Ovary (tissue), 7 donors: ENCODE measurements at regions not wholly inside any gene's neighbourhood (a gene's known extent, or its start where the extent isn't known, plus 50 kb on each side); places are given as distances from the start of the nearest gene placed in this dataset.

Experiments used
- DNase-seq, 5 donors: peaks; one replicate each; pipeline ENCODE4 v3.0.0-alpha.2; 2019 to 2020
- H3K27ac ChIP-seq, 2 donors: fragments of 200-600 bp; one replicate each; pipeline versions ENCODE4 v1.5.1 to v1.8.0; 2019 to 2022
- H3K27me3 ChIP-seq: fragments of 200-600 bp; one replicate; pipeline ENCODE4 v1.8.0; 2022
- H3K36me3 ChIP-seq: fragments of 200-600 bp; sonication (generic); one replicate; pipeline ENCODE4 v1.5.1; 2019
- H3K4me1 ChIP-seq: one replicate; pipeline ENCODE4 v1.8.1; 2013; ENCODE audit warnings: mild to moderate bottlenecking, moderate library complexity; ENCODE audit not compliant: insufficient read depth
- H3K4me3 ChIP-seq: fragments of 200-600 bp; sonication (generic); one replicate; pipeline ENCODE4 v1.5.1; 2017
- H3K9me3 ChIP-seq, 2 donors: fragments of 200-600 bp in 1 of 2; sonication (generic) in 1 of 2; one replicate each; pipeline versions ENCODE4 v1.5.1 to v1.8.1; 2013 to 2019; ENCODE audit warnings: mild to moderate bottlenecking in 1 of 2, moderate library complexity in 1 of 2
- EP300 ChIP-seq: sonication (generic); formaldehyde crosslinking; IDR thresholded peaks from one replicate; pipeline ENCODE4 v1.6.1; 2017; ENCODE audit warnings: antibody characterized with exemption
- POLR2A ChIP-seq: fragments of 450-650 bp; IDR thresholded peaks from one replicate; pipeline ENCODE4 v1.6.1; 2017; ENCODE audit warnings: antibody characterized with exemption, mild to moderate bottlenecking, moderate library complexity
- WGBS, 3 donors: extraction: QIAGEN DNeasy Blood & Tissue Kit in 1 of 3; methylation state at CpG; one replicate each; pipeline versions ENCODE4 v1.1.5 to v1.1.7; 2013 to 2017; 5-methylcytosine and 5-hydroxymethylcytosine counted together
- intact Hi-C, 4 donors: fragments of 100-400 bp; cut with DNase I; formaldehyde crosslinking; loops; one replicate each; pipeline versions ENCODE4 v1.11.0 to v1.15.1; 2022 to 2023
- TF ChIP-seq, protein P1 (sequence below), 3 donors: fragments of 450-650 bp in 2 of 3; fragments of 200-600 bp in 1 of 3; IDR thresholded peaks; one replicate each; pipeline versions ENCODE4 v1.5.1 to v1.8.0; 2016 to 2022; ENCODE audit warnings: antibody characterized with exemption in 3 of 3, mild to moderate bottlenecking in 1 of 3
- donor health status: DM: no; HTN: no; CAD: no; lungs with moderate emphysema.
- donor health status: DM: no; HTN: no; CAD: no.
- donor health status: Bipolar disorder and iron deficiency.
- donor health status: DM: no; HTN: no; CAD: no.
- donor health status: DM: yes; HTN: yes; CAD: no.

DNA sequence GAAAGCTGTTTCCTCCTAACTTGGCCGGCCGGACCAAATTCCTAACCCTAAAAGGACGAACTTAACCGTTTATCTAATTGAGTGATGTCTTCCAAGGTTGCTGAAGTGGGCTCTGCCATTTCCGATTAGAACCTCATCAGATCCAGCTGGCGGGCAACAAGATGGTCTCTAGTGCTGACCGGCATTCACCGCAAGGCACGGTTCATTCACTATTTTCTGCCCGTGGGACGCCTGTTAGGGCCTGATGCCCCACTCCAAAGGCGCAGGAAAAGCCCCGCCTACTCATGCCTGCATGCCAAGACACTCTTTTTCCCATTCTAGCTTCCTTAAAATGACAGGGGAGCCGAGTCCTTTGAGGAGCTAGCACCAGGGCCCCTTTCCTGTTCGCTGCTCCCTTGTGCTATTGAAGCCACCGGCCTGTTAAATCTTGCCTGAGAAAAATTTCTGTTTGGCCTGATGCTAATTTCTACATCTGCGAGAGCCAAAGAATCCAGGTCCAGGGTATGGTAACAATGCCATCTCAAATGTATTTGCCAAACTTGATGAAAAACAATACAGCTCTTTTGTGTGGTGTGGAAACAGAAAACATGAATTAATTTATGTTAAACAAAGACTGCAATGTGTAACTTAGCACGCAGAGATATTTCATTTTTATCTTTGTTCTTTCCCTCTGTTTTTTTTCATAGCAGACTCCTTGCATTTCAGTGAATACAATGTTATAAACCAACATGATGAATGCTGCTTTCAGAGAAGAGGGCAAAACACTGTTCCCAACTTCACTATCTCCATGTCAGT lies 1071.2 kb upstream of the USP15 start:
- Histone ChIP-seq H3K27ac (no peak overlapping the region), H3K4me3 (no peak overlapping the region)
- no peak for DNase-seq

DNA sequence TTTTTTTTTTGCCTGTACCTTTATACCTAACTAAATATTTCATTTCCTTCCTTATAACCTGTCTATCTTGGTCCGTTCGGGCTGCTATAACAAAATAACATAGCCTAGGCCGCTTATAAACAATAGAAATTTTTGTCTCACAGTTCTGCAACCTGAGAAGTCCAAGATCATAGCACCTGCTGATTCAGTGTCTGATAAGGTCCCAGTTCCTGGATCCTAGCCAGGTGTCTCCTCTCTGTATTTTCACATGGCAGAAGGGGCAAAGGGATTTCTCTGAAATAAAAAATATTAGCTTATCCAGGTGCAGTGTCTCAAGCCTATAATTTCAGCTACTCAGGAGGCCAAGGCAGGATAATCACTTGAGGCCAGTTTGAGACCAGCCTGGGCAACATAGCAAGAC lies 1046.6 kb upstream of the USP15 start:
- Histone ChIP-seq H3K9me3 (no peaks in the 10 kb centered on the region), H3K4me3 (no peak overlapping the region), H3K27me3 (no peaks in the 10 kb centered on the region), H3K36me3 (no peaks in the 10 kb centered on the region), H3K27ac (no peak overlapping the region), H3K4me1 (no peaks in the 10 kb centered on the region)
- TF ChIP-seq POLR2A (no peak), EP300 (no peak)
- TF ChIP-seq, protein P1, sequence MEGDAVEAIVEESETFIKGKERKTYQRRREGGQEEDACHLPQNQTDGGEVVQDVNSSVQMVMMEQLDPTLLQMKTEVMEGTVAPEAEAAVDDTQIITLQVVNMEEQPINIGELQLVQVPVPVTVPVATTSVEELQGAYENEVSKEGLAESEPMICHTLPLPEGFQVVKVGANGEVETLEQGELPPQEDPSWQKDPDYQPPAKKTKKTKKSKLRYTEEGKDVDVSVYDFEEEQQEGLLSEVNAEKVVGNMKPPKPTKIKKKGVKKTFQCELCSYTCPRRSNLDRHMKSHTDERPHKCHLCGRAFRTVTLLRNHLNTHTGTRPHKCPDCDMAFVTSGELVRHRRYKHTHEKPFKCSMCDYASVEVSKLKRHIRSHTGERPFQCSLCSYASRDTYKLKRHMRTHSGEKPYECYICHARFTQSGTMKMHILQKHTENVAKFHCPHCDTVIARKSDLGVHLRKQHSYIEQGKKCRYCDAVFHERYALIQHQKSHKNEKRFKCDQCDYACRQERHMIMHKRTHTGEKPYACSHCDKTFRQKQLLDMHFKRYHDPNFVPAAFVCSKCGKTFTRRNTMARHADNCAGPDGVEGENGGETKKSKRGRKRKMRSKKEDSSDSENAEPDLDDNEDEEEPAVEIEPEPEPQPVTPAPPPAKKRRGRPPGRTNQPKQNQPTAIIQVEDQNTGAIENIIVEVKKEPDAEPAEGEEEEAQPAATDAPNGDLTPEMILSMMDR (IDR thresholded peaks at IDR 0.05), result no peak
- WGBS, 3 donors, result 88 to 96% (median 92%) methylated on average over 3 of the region's 3 CpGs
- intact Hi-C loops, result no loop called here
- DNase-seq, result no peak

More for the DNA sequence above, 1071.2 kb upstream of the USP15 start:
- TF ChIP-seq EP300 (no peak), POLR2A (no peak)
- TF ChIP-seq, protein P1 (IDR thresholded peaks at IDR 0.05), result no peak
- WGBS, 3 donors, result 79 to 87% (median 80%) methylated on average over 18 of the region's 18 CpGs
- peaks cover 0 to 3% of the 10 kb centered on the region in 2 donors for H3K9me3 ChIP-seq
- H3K27me3 ChIP-seq, result no peaks in the 10 kb centered on the region
- no peaks in the 10 kb centered on the region for H3K4me1 ChIP-seq
- no peaks in the 10 kb centered on the region for H3K36me3 ChIP-seq
- intact Hi-C loops, result no loop called here

DNA sequence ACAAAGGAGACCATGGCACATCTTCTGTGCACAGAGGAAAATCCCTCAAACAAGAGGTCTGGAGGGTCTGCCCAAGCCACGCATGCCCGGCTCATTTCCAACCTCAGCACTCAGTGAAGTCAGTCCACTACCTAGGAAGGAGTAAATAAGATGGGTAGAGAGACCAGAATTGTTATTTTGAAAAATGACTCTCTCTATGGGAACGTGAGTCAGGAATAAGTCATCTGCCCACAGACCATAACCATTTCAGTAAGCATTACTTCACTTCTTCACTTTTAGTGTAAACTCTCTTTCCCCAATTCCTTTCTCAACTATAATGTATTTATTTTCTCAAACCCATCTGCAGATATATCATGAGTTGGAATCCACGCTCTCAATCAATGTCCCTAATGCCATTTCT lies 1039.9 kb upstream of the USP15 start:
- H3K27me3 ChIP-seq, result no peaks in the 10 kb centered on the region
- H3K9me3 ChIP-seq, result no peaks in the 10 kb centered on the region
- no peaks in the 10 kb centered on the region for H3K36me3 ChIP-seq
- intact Hi-C loops, result no loop called here
- no peak for DNase-seq
- 86 to 91% (median 90%) methylated on average over 4 of the region's 4 CpGs for WGBS, 3 donors
- no peak overlapping the region for H3K4me3 ChIP-seq
- H3K4me1 ChIP-seq, result no peaks in the 10 kb centered on the region
- TF ChIP-seq, protein P1 (IDR thresholded peaks at IDR 0.05), result no peak
- TF ChIP-seq EP300, result no peak
- TF ChIP-seq POLR2A, result no peak
- no peak overlapping the region for H3K27ac ChIP-seq

DNA sequence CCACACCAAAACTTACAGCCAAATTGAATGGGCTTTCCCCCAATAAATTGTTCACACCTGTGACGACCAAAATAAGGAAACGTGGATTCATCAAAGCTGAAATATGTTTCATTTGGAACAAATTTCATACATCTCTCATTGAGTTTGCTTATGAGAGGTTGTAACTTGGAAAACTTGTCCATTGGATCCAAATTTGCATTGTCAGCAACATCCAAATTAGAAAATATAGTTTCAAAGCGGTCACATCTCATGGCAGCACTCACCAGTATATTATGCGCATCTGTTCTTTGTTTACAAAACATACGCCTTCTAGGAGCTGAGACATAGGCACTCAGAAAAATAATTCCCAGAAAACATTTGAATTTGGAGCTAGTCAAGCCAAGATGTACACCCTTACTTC lies 1028.2 kb upstream of the USP15 start:
- TF ChIP-seq EP300 (no peak), POLR2A (no peak)
- TF ChIP-seq, protein P1 (IDR thresholded peaks at IDR 0.05), result no peak
- Histone ChIP-seq H3K36me3 (no peaks in the 10 kb centered on the region), H3K27ac (no peak overlapping the region), H3K4me1 (no peaks in the 10 kb centered on the region), H3K9me3 (no peaks in the 10 kb centered on the region), H3K27me3 (no peaks in the 10 kb centered on the region), H3K4me3 (no peak overlapping the region)
- 80 to 87% (median 83%) methylated on average over 5 of the region's 5 CpGs for WGBS, 3 donors
- intact Hi-C loops, result no loop called here
- DNase-seq, result no peak
